Neural cell (in vitro differentiated cells): ENCODE measurements at regions not wholly inside any gene's neighbourhood (a gene's known extent, or its start where the extent isn't known, plus 50 kb on each side); places are given as distances from the start of the nearest gene placed in this dataset.

Experiments used
- H2AFZ ChIP-seq: fragments of 200-600, 300-800 bp; sonication (generic), shearing (Covaris generic); 2 replicates; pipeline ENCODE4 v1.6.0; 2014; ENCODE audit warnings: low read depth, mild to moderate bottlenecking, antibody characterized with exemption, low read length, moderate library complexity
- H3F3A ChIP-seq: fragments of 200-600 bp; shearing (Covaris generic); 2 replicates; pipeline ENCODE4 v1.6.1; 2016; ENCODE audit warnings: mild to moderate bottlenecking, moderate library complexity, mixed read lengths, antibody characterized with exemption, low read length; ENCODE audit not compliant: insufficient read depth, poor library complexity, severe bottlenecking
- H3K27ac ChIP-seq: fragments of 200-600, 300-800 bp; sonication (generic), shearing (Covaris generic); 2 replicates; pipeline ENCODE4 v1.5.1; 2014; ENCODE audit warnings: mild to moderate bottlenecking, low read length, moderate library complexity
- H3K27me3 ChIP-seq: fragments of 300-800, 200-600 bp; sonication (generic), shearing (Covaris generic); 2 replicates; pipeline ENCODE4 v1.6.0; 2014; ENCODE audit warnings: mild to moderate bottlenecking, low read depth, low read length, moderate library complexity; ENCODE audit not compliant: insufficient read depth
- H3K36me3 ChIP-seq: fragments of 300-800, 200-600 bp; sonication (generic), shearing (Covaris generic); 2 replicates; pipeline ENCODE4 v1.5.1; 2014; ENCODE audit warnings: mild to moderate bottlenecking, antibody characterized with exemption, low read length, moderate library complexity; ENCODE audit not compliant: insufficient read depth
- H3K4me2 ChIP-seq: fragments of 300-800, 200-600 bp; sonication (generic), shearing (Covaris generic); 2 replicates; pipeline ENCODE4 v1.6.0; 2014; ENCODE audit warnings: mild to moderate bottlenecking, low read length
- H3K4me3 ChIP-seq: fragments of 300-800, 200-600 bp; sonication (generic), shearing (Covaris generic); 2 replicates; pipeline ENCODE4 v1.5.1; 2014; ENCODE audit warnings: mild to moderate bottlenecking, low read length, moderate library complexity
- H3K79me2 ChIP-seq: fragments of 200-600 bp; shearing (Covaris generic); replicated peaks from 2 replicates; pipeline ENCODE4 v1.6.0; 2014; ENCODE audit warnings: mild to moderate bottlenecking, low read length, moderate library complexity; ENCODE audit not compliant: insufficient read depth
- H3K9ac ChIP-seq: fragments of 300-800, 200-600 bp; sonication (generic), shearing (Covaris generic); 2 replicates; pipeline ENCODE4 v1.6.1; 2016; ENCODE audit warnings: mild to moderate bottlenecking, low read length, mixed read lengths
- H3K9me2 ChIP-seq: fragments of 200-600 bp; shearing (Covaris generic); 2 replicates; pipeline ENCODE4 v1.6.1; 2016; ENCODE audit warnings: mild to moderate bottlenecking, low read length, mixed read lengths; ENCODE audit not compliant: insufficient read depth
- H3K9me3 ChIP-seq: fragments of 200-600, 300-800 bp; sonication (generic), shearing (Covaris generic); 2 replicates; pipeline ENCODE4 v1.6.1; 2016; ENCODE audit warnings: mild to moderate bottlenecking, mixed run types, low read length, moderate library complexity, mixed read lengths
- H4K20me1 ChIP-seq: fragments of 200-600 bp; shearing (Covaris generic); 2 replicates; pipeline ENCODE4 v1.6.1; 2016; ENCODE audit warnings: mild to moderate bottlenecking, mixed run types; ENCODE audit not compliant: insufficient read depth
- CTCF ChIP-seq: fragments of 450-650 bp; IDR thresholded peaks from 2 replicates; pipeline ENCODE4 v1.5.1; 2014; ENCODE audit warnings: antibody characterized with exemption, mild to moderate bottlenecking, moderate library complexity; ENCODE audit not compliant: poor library complexity, severe bottlenecking
- EP300 ChIP-seq: fragments of 450-650 bp; conservative IDR thresholded peaks from 2 replicates; pipeline ENCODE4 v1.6.1; 2014; ENCODE audit warnings: antibody characterized with exemption, mild to moderate bottlenecking, moderate library complexity; ENCODE audit not compliant: poor library complexity, severe bottlenecking
- EZH2 ChIP-seq: fragments of 200-600, 300-800 bp; shearing (Covaris generic), sonication (generic); IDR thresholded peaks from 2 replicates; pipeline ENCODE4 v1.6.1; 2014; ENCODE audit warnings: antibody characterized with exemption, low read length, borderline replicate concordance, mild to moderate bottlenecking; ENCODE audit not compliant: insufficient read depth, poor library complexity, severe bottlenecking
- MXI1 ChIP-seq: fragments of 450-650 bp; conservative IDR thresholded peaks from 2 replicates; pipeline ENCODE4 v1.6.1; 2014; ENCODE audit warnings: antibody characterized with exemption, mild to moderate bottlenecking; ENCODE audit not compliant: poor library complexity, severe bottlenecking
- POLR2AphosphoS5 ChIP-seq: IDR thresholded peaks from 2 replicates; pipeline ENCODE4 v1.6.1; 2012
- RAD21 ChIP-seq: fragments of 450-650 bp; conservative IDR thresholded peaks from 2 replicates; pipeline ENCODE4 v1.6.1; 2014; ENCODE audit warnings: antibody characterized with exemption, mild to moderate bottlenecking, moderate library complexity
- REST ChIP-seq: IDR thresholded peaks from 2 replicates; pipeline ENCODE4 v1.6.1; 2012; ENCODE audit warnings: borderline replicate concordance
- SMC3 ChIP-seq: fragments of 450-650 bp; conservative IDR thresholded peaks from 2 replicates; pipeline ENCODE4 v1.6.1; 2014; ENCODE audit warnings: antibody characterized with exemption, mild to moderate bottlenecking, moderate library complexity; ENCODE audit not compliant: poor library complexity
- TAF1 ChIP-seq: IDR thresholded peaks from 2 replicates; pipeline ENCODE4 v1.6.1; 2012; ENCODE audit warnings: low read depth

GRCh38 chr10:130480491-130480890 lies 344.3 kb downstream of the GLRX3 start:
- no peak overlapping the region for H3K4me2 ChIP-seq
- no peak overlapping the region for H3K4me3 ChIP-seq
- no peaks in the 10 kb centered on the region for H3K36me3 ChIP-seq
- no peak overlapping the region for H3K9ac ChIP-seq
- no peak overlapping the region for H3K27ac ChIP-seq
- no peaks in the 10 kb centered on the region for H3K9me2 ChIP-seq
- H3K27me3 ChIP-seq = peaks cover 23% of the 10 kb centered on the region
- no peaks in the 10 kb centered on the region for H3K9me3 ChIP-seq
- H3K79me2 ChIP-seq = no peaks in the 10 kb centered on the region
- TF ChIP-seq MXI1 (no peak), CTCF (no peak), POLR2AphosphoS5 (no peak), REST (no peak), TAF1 (no peak), RAD21 (no peak), EP300 (no peak), EZH2 (no peak), SMC3 (no peak)
- no peaks in the 10 kb centered on the region for H4K20me1 ChIP-seq
- H2AFZ ChIP-seq = no peak overlapping the region
- no peaks in the 10 kb centered on the region for H3F3A ChIP-seq

- H3K79me2 ChIP-seq = no peaks in the 10 kb centered on the region
- H3K9me3 ChIP-seq = no peaks in the 10 kb centered on the region
- no peak overlapping the region for H3K9ac ChIP-seq
- no peaks in the 10 kb centered on the region for H4K20me1 ChIP-seq
- no peak overlapping the region for H3K27ac ChIP-seq
- TF ChIP-seq SMC3 (no peak), EZH2 (no peak), RAD21 (no peak), REST (no peak), POLR2AphosphoS5 (no peak), EP300 (no peak), TAF1 (no peak), CTCF (no peak), MXI1 (no peak)
- H3K36me3 ChIP-seq = no peaks in the 10 kb centered on the region
- peaks cover 24% of the 10 kb centered on the region for H3K27me3 ChIP-seq
- no peak overlapping the region for H2AFZ ChIP-seq
- no peaks in the 10 kb centered on the region for H3F3A ChIP-seq
- no peaks in the 10 kb centered on the region for H3K9me2 ChIP-seq
- H3K4me2 ChIP-seq = no peak overlapping the region
- H3K4me3 ChIP-seq = no peak overlapping the region
These were observed 345.1 kb downstream of the GLRX3 start for GRCh38 chr10:130481076-130481930.
